NCI-H187 (cell line): ENCODE measurements at regions not wholly inside any gene's neighbourhood (a gene's known extent, or its start where the extent isn't known, plus 50 kb on each side); places are given as distances from the start of the nearest gene placed in this dataset.

Experiments used
- DNase-seq, 2 experiments: peaks; one replicate each; lab custom pipeline; 2025; lab: John Stamatoyannopoulos, UW

GRCh38 chr12:114253976-114254778, 151.8 kb downstream of the TBX5 start:
- DNase-seq = no peak

GRCh38 chr12:114248527-114248926, 157.4 kb downstream of the TBX5 start:
- DNase-seq = no peak

GRCh38 chr12:114245555-114245954, 160.4 kb downstream of the TBX5 start:
- no peak for DNase-seq

DNA sequence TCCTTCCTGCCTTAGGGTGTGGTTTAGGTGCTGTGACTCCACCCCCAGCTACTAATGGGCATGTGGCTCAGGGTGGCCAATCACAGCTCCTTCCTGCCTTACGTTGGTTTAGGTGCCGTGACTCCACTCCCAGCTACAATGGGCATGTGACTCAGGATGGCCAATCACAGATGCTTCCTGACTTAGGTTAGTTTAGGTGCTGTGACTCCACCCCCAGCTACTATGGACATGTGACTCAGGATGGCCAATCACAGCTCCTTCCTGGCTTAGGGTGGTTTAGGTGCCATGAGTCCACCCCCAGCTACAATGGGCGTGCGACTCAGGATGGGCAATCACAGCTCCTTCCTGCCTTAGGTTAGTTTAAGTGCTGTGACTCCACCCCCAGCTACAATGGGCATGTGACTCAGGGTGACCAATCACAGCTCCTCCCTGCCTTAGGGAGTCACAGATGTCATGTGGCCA, 163.9 kb downstream of the TBX5 start:
- DNase-seq = no peak

GRCh38 chr12:114240288-114240687, 165.7 kb downstream of the TBX5 start:
- no peak for DNase-seq

DNA sequence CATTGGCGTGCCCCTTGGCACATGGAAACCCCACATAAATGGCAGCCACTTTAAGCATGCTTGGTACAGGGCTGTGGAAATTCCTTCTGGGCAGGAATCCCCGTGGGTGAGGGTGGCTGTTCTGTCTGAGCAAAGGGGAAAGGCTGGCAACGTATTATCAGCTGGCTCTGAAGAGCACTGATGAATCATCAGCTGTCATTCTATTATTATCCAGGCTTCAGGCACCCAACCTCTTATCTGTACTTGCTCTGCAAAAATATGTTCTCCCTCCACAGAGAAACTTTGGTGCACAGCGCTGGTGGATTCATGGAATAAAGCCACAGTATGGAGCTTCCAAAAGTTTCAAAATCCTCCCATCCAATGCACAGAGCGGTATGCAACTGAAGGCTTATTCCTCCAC, 167.1 kb downstream of the TBX5 start:
- no peak for DNase-seq

- no peak for DNase-seq
Observed at GRCh38 chr12:114237230-114237629, 168.7 kb downstream of the TBX5 start.

DNA sequence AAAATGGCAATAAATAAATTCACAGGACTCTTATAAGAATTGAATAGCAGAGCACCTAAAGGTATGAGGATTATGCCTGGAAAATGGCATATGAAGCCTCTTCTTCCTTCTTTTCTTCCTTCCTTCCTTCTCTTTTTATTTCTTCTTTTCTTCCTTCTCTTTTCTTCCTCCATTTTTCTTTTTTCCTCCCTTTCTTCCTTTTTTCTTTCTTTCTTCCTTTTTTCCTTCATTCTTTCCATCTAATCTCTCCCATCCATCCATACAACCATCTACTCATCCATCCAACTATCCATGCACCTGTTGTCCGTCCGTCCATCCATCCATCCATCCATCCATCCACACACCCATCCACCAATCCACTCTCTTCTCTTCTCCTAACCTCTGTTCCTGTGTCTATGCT, 173.8 kb downstream of the TBX5 start:
- DNase-seq = no peak

DNA sequence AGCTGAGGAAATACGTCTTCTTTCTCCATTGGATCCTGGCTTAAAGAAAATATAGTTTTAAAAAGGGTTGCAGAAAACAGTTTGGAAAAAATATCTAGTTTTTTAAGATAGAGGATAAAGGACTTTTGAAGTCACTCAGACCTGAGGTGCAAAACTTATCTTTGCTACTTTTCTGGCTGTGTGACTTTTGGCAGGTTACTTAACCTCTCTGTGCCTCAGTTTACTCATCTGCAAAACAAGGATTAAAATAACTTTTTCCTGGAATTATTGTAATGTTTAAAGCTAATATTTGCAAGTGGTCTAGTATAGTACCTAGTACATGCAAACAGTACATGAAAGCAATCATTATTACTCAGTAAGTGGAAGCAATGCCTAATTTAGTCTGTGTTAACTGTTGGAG, 176.8 kb downstream of the TBX5 start:
- no peak for DNase-seq

- DNase-seq = no peak
Observed at GRCh38 chr12:114226241-114226928, 179.6 kb downstream of the TBX5 start.

DNA sequence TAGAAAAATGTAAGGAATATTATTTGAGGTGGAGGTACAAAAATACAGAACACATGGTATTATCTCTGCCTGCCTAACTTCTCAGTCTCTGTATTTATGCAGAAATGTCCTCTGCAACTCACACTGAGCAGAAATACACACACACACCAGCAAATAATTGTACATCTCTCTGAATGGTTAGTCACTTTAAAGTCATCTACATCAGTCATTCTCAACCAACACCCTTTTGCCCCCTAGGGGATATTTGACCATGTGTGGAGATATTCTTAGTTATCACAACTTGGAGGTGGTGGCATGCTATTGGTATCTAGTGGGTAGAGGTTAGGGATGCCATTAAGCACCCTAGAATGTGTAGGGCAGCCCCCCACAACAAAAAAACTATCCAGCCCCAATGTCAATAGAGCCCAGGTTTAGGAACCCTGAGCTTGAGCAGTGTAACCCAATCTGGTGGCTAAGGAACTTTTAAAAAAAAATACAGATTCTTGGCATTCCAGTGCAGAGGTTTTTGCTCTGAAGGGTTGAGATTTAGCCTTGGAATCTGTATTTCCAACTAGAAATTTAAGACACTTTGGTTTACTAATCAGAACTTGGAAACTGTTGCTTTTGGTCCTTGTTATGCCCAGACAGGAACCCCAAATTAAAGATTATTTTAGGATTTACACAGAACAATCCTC, 183.8 kb downstream of the TBX5 start:
- no peak for DNase-seq

GRCh38 chr12:114221136-114221833, 184.7 kb downstream of the TBX5 start:
- DNase-seq = no peak

DNA sequence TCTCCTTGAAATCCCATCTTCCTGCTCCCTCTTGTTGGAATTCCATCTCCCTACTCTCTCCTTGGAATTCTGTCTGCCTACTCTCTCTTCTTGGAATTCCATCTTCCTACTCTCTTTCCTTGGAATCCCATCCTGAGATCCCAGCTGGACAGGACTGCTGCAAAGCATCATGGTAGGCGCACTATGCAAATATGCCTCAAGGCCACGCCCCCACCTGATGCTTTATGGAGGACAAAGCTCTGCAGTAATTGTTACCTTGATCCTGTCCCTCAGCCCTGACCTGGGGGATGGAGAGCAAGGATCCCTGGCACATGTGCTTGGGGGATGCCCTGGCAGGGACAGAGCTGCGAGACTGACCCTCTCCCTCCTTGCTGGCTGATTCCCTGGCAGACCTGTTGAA, 185.6 kb downstream of the TBX5 start:
- no peak for DNase-seq

GRCh38 chr12:114218136-114218535, 187.8 kb downstream of the TBX5 start:
- no peak for DNase-seq

- DNase-seq = no peak
Observed at GRCh38 chr12:114215746-114216145, 190.2 kb downstream of the TBX5 start.

- DNase-seq = no peak
Observed at GRCh38 chr12:114213055-114213581, 192.8 kb downstream of the TBX5 start.

GRCh38 chr12:114209861-114210260, 196.1 kb downstream of the TBX5 start:
- peak; percentile 29 to 61 for DNase-seq

- no peak for DNase-seq
Observed at GRCh38 chr12:114206525-114206924, 199.4 kb downstream of the TBX5 start.

DNA sequence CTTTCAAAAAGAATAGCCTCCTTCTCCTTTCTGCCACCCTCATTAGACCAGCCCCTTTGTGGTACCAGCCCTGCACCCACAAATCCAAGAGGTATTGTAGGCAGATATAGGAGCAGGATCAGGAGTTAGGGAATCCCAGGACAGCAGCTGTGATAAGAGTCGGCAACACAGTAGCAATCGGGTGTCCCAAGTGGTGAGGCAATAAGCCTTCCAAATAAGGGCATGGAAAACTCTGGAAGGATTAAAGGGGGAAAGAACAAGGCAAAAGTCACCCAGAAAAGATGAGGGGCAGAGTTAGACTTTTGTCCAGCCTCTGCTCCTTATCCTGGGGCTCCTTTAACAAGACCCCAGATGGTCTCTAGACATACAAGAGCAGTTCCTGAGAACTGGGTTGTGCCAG, 204.2 kb downstream of the TBX5 start:
- DNase-seq = no peak

DNA sequence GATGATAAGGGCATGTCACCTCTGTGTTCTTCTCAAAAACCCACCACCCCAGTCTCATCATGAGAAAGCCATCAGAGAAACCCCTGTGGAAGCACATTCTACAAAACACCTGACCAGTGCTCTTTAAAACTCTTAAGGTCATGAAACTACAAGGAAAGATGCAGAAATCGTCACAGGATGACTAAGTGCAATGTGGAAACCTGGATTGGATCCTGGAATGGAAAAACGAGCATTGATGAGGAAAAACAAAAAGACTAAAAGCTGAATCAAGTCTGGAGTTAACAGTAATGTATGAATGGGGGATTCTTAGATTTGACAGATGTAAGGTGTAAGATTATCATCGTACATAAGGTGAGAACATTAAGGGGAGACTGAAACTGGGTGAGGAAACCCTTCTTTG, 211.0 kb downstream of the TBX5 start:
- no peak for DNase-seq

DNA sequence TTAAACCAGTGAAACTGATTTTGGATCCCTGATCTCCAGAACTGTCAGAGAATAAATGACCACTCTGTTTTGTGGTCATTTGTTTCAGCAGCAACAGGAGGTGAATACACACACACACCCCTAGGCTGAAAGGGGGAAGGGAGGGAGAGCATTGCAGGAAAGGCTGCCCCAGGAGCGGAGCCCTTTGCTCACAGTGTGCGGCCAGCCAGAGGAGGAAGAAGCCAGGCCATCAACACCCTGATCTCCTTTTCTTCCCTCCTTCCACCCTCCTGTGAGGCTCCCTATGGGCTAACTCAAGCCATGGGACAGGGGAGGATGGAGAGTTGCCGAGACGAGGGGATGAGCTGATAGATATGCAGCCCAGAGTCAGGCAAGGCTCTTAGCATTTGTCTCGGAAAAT, 211.9 kb downstream of the TBX5 start:
- DNase-seq = no peak

- DNase-seq = no peak
Observed at GRCh38 chr12:114193474-114193873, 212.5 kb downstream of the TBX5 start.
